Small intestine (tissue), 7 donors: ENCODE measurements at regions not wholly inside any gene's neighbourhood (a gene's known extent, or its start where the extent isn't known, plus 50 kb on each side); places are given as distances from the start of the nearest gene placed in this dataset.
"Not testable (repeated sequence)": the region's sequence is repeated elsewhere in the genome, so short reads cannot be mapped to it uniquely, and the experiment has no call there.

ENCODE experiments used
- DNase-seq, 2 donors: peaks; one replicate each; pipeline versions ENCODE4 v3.0.0 to v3.0.0-alpha.2; 2013
- FAIRE-seq: peaks from 2 replicates; lab custom pipeline; 2012; peaks lifted over from hg19 to GRCh38; lab: Jason Lieb, UNC
- H3K27ac ChIP-seq, 3 donors: one replicate each; pipeline ENCODE4 v1.5.1; 2013; ENCODE audit warnings: low read length in 2 of 3, mild to moderate bottlenecking in 2 of 3, control low read depth in 1 of 3, inconsistent platforms in 1 of 3, low read depth in 1 of 3, moderate library complexity in 1 of 3
- H3K27me3 ChIP-seq, 3 donors: one replicate each; pipeline ENCODE4 v1.6.1; 2013; ENCODE audit warnings: low read length in 3 of 3, inconsistent platforms in 1 of 3; ENCODE audit not compliant: control insufficient read depth in 3 of 3, insufficient read depth in 3 of 3
- H3K36me3 ChIP-seq, 3 donors: one replicate each; pipeline ENCODE4 v1.6.1; 2013; ENCODE audit warnings: low read length in 3 of 3, inconsistent platforms in 1 of 3, low read depth in 1 of 3, mild to moderate bottlenecking in 1 of 3, moderate library complexity in 1 of 3; ENCODE audit not compliant: control insufficient read depth in 3 of 3, insufficient read depth in 2 of 3
- H3K4me1 ChIP-seq, 3 donors: one replicate each; pipeline ENCODE4 v1.6.1; 2013; ENCODE audit warnings: low read length in 2 of 3, inconsistent platforms in 1 of 3, low read depth in 1 of 3, mild to moderate bottlenecking in 1 of 3, moderate library complexity in 1 of 3; ENCODE audit not compliant: control insufficient read depth in 3 of 3, insufficient read depth in 2 of 3
- H3K4me3 ChIP-seq, 3 donors: one replicate each; pipeline ENCODE4 v1.5.1; 2013; ENCODE audit warnings: low read length in 3 of 3, control low read depth in 1 of 3, inconsistent platforms in 1 of 3, low read depth in 1 of 3, mild to moderate bottlenecking in 1 of 3, moderate library complexity in 1 of 3
- H3K9me3 ChIP-seq, 2 donors: one replicate each; pipeline ENCODE4 v1.6.1; 2013; ENCODE audit warnings: low read depth in 1 of 2, low read length in 1 of 2; ENCODE audit not compliant: control insufficient read depth in 2 of 2, insufficient read depth in 1 of 2
- WGBS, 3 donors: extraction: QIAGEN DNeasy Blood & Tissue Kit; methylation state at CpG; one replicate each; pipeline ENCODE4 v1.1.7; 2013; 5-methylcytosine and 5-hydroxymethylcytosine counted together
- donor health status: healthy with polysubstance abuse.
- donor health status: control.
- donor health status: control.
- donor health status: Bipolar disorder and iron deficiency.
- donor health status: healthy.

DNA sequence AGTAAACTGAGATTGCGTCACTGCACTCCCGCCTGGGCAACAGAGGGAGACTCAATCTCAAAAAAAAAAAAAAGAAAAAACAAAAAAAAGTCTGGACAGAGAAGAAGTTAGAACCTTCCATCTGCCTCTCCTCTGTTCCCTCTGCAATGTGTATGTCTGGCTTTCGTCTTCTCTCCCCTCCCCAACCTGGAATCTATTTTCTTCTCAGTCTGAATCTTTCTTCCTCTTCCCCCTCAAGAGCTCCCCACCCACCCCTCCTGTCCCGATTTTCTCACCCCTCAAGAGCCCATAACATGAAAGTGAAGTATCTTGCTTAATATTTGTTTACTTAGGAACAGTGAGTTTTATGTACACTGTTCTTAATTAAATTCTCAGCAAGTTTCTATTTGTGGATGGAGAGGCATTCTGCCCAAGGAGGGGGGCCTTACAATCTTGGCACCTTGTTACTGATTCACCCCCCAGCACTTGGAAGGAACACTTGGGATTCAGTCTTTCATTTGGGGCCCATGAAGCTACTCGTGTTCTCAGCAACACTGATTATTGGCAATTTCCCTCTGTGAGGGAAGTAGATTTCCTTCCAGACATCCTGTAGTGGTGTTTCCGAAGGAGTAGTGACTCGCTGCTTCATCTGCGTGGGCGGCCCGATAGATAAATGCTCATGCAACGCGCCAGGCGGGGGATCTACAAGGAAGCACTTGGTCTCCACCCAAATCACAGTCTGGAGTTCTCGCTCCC lies 69.3 kb upstream of the SRSF6 start:
- Histone ChIP-seq H3K9me3 (no peaks in the 10 kb centered on the region), H3K27me3 (no peaks in the 10 kb centered on the region), H3K4me1 (no peaks in the 10 kb centered on the region), H3K4me3 (no peak overlapping the region), H3K36me3 (no peaks in the 10 kb centered on the region), H3K27ac (no peak overlapping the region)
- WGBS, 3 donors = 36 to 57% (median 56%) methylated on average over 14 of the region's 14 CpGs
- FAIRE-seq = no peak
- no peak for DNase-seq

DNA sequence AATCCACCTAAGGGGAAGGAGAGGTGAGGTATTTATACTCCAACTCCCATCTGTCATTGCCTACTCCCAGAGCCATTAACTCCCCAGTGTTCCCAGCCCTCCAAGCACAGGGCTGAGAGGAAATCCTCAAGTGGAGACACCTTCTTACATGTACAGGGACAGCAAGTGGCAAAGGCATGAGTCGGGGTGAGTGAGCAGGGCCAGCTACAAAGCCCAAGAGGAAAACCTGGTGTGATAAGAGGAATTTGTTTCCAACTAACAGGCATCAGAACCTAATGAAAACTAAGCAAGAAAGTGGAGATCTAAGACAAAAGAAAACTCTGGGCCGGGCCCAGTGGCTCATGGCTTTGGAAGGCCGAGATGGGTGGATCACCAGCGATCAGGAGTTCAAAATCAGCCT lies 70.0 kb upstream of the SRSF6 start:
- no peaks in the 10 kb centered on the region for H3K9me3 ChIP-seq
- DNase-seq = no peak
- H3K4me1 ChIP-seq = no peaks in the 10 kb centered on the region
- no peak overlapping the region for H3K27ac ChIP-seq
- no peaks in the 10 kb centered on the region for H3K27me3 ChIP-seq
- H3K36me3 ChIP-seq = no peaks in the 10 kb centered on the region
- no peak for FAIRE-seq
- 73 to 82% (median 77%) methylated on average over 4 of the region's 4 CpGs for WGBS, 3 donors
- H3K4me3 ChIP-seq = no peak overlapping the region

DNA sequence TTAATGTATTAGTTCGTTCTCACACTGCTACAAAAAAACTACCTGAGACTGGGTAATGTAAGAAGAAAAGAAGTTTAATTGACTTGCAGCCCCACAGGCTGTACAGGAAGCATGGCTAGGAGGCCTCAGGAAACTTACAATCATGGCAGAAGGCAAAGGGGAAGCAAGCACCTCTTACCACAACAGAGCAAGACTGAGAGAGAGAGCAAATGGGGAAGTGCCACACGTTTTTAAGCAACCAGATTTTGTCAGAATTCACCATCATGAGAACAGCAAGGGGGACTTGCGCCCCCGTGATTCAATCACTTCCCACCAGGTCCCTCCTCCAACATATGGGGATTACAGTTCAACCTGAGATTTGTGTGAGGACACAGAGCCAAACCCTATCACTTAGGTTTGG lies 70.8 kb upstream of the SRSF6 start:
- FAIRE-seq = no peak
- DNase-seq = no peak
- Histone ChIP-seq H3K27me3 (no peaks in the 10 kb centered on the region), H3K9me3 (no peaks in the 10 kb centered on the region), H3K4me3 (no peak overlapping the region), H3K4me1 (no peaks in the 10 kb centered on the region), H3K36me3 (no peaks in the 10 kb centered on the region), H3K27ac (no peak overlapping the region)
- WGBS, 3 donors = 57 to 61% (median 61%) methylated on average over 4 of the region's 4 CpGs

DNA sequence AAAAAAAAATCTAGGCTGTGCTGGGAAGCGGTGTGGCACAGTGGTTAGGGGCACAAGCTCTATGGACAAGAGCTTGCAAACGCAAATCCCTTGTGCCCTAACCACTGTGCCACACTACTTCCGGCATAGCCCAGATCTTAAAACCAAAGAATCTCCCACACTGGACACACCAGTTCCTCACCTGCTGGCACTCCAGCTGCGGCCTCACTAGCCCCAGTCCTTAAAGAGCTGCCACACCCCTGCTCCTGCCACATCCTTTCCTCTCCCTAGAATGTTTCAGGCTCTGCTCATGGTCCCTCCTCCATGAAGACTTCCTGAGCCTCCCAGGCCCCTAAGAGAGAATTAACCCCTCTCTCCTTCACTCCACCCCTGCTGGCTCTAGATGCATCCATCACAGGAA lies 71.8 kb upstream of the SRSF6 start:
- Histone ChIP-seq H3K4me3 (no peak overlapping the region), H3K27me3 (no peaks in the 10 kb centered on the region), H3K4me1 (no peaks in the 10 kb centered on the region), H3K27ac (no peak overlapping the region), H3K9me3 (no peaks in the 10 kb centered on the region), H3K36me3 (no peaks in the 10 kb centered on the region)
- FAIRE-seq (no peak), DNase-seq (no peak)
- 94 to 98% (median 94%) methylated on average over 4 of the region's 4 CpGs for WGBS, 3 donors

DNA sequence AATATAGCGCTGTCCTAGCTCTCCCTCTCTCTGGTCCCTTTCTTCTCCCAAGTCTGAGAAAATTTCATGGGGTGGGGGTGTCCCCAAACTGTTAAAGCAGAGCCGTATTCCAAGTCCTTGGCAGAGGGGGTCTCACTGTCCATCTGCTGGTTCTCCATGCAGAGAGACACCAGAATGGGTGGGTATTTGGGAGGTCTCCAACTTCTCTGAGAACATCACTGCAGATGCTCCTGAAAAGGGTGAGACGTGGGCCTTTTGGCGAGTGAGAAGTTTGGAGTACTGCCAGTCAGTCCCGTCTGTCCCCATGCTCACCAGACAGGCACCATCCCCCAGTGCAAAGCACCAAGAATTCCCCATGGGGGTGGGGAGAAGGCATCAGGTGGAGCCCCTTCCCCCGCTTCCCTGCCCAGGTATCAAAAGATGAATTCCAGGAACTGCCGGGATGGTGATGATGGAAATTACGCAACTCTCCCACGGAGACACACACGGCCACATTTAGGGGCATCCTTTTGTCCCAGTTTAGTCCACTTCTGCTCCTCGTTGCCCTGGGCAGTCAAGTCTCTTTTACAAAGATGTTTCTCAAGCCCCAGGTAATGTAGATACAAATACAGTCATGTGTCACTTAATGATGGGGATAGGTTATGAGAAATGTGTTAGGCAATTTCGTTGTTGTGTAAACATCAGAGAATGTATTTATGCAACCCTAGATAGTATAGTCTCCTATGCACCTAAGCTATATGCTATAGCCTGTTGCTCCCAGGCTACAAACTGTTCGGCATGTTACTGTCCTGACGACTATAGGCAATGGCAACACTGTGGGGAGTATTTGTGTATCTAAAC lies 73.4 kb upstream of the SRSF6 start:
- DNase-seq (no peak), FAIRE-seq (no peak)
- no peaks in the 10 kb centered on the region for H3K27me3 ChIP-seq
- WGBS, 3 donors = 65 to 71% (median 65%) methylated on average over 14 of the region's 14 CpGs
- no peaks in the 10 kb centered on the region for H3K9me3 ChIP-seq
- no peak overlapping the region for H3K27ac ChIP-seq
- H3K36me3 ChIP-seq = no peaks in the 10 kb centered on the region
- no peak overlapping the region for H3K4me3 ChIP-seq
- no peaks in the 10 kb centered on the region for H3K4me1 ChIP-seq

- Histone ChIP-seq H3K9me3 (no peaks in the 10 kb centered on the region), H3K4me1 (no peaks in the 10 kb centered on the region), H3K27ac (no peak overlapping the region), H3K36me3 (no peaks in the 10 kb centered on the region), H3K27me3 (no peaks in the 10 kb centered on the region), H3K4me3 (no peak overlapping the region)
- WGBS, 3 donors = 48 to 51% (median 48%) methylated on average over 8 of the region's 8 CpGs
- DNase-seq = no peak
- FAIRE-seq = no peak
Observed at GRCh38 chr20:43383026-43383795, 74.5 kb upstream of the SRSF6 start.

DNA sequence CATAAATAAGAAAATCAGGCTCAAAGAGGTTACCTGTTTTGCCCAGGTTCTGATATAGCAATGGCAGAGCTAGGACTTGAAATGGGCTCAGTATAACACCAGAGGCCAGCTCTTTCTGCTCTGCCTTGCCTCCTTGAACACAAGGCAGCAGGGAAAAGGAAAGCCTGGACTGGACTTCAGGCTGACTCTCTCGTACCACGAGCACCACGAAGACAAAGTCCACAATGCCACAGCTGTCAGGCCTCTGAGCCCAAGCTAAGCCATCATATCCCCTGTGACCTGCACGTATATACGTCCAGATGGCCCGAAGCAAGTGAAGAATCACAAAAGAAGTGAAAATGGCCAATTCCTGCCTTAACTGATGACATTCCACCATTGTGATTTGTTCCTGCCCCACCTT lies 75.6 kb upstream of the SRSF6 start:
- not testable (repeated sequence) for DNase-seq, H3K27me3 ChIP-seq, H3K4me1 ChIP-seq, FAIRE-seq, H3K36me3 ChIP-seq, H3K4me3 ChIP-seq, H3K27ac ChIP-seq, H3K9me3 ChIP-seq
- WGBS, 3 donors = 34 to 72% (median 58%) methylated on average over 6 of the region's 6 CpGs

GRCh38 chr20:43381533-43381932 lies 76.2 kb upstream of the SRSF6 start:
- not testable (repeated sequence) for H3K4me1 ChIP-seq, H3K27me3 ChIP-seq, FAIRE-seq, H3K36me3 ChIP-seq, H3K9me3 ChIP-seq, H3K4me3 ChIP-seq, DNase-seq, H3K27ac ChIP-seq
- WGBS, 3 donors = 55 to 71% (median 57%) methylated on average over 9 of the region's 9 CpGs
